HCT116 (cell line): ENCODE measurements at regions not wholly inside any gene's neighbourhood (a gene's known extent, or its start where the extent isn't known, plus 50 kb on each side); places are given as distances from the start of the nearest gene placed in this dataset.

Experiments
- ATAC-seq: fragments of 200-7000 bp; cut with Tn5 transposase; 2 replicates; pipeline ENCODE4 v1.9.1; 2020; ENCODE audit warnings: mild to moderate bottlenecking, moderate library complexity
- BruUV-seq: library from RNA; stranded (reverse); fragments of 400-500 nt; replicated peaks from 2 replicates; lab custom pipeline; 2021; lab: Mats Ljungman, UMichigan
- CTCF ChIA-PET: fragments of 300-600 bp; sonication (Branson Sonifier 250); formaldehyde crosslinking; loops from one replicate; lab custom pipeline; 2021; ENCODE audit warnings: antibody characterized with exemption; lab: Charles Lee
- POLR2A ChIA-PET: fragments of 300-600, 350-600 bp; sonication (Branson Sonifier 250); formaldehyde crosslinking; loops from one replicate; lab custom pipeline; 2021; ENCODE audit warnings: antibody characterized with exemption; lab: Charles Lee
- RAD21 ChIA-PET, 2 experiments: fragments of 300-600 bp; sonication (Branson Sonifier 250); formaldehyde crosslinking; loops; one replicate each; lab custom pipeline; 2023; ENCODE audit warnings: low total read pairs in 2 of 2; ENCODE audit not compliant: uncharacterized antibody in 2 of 2, unreplicated experiment in 2 of 2, low non-redundant PET in 1 of 2; lab: Charles Lee
- DNase-seq: peaks from one replicate; pipeline ENCODE4 v3.0.0-alpha.2; 2010; ENCODE audit warnings: low read depth, low spot score
- H2AFZ ChIP-seq: fragments of 200-600 bp; shearing (Covaris generic), sonication (generic); 2 replicates; pipeline ENCODE4 v1.6.1; 2017; ENCODE audit warnings: low read depth, mixed run types, mixed read lengths, antibody characterized with exemption, low read length; ENCODE audit not compliant: poor library complexity, severe bottlenecking
- H3K27ac ChIP-seq: 2 replicates; pipeline ENCODE4 v1.5.1; 2012; ENCODE audit warnings: low read depth, low read length
- H3K27me3 ChIP-seq: fragments of 200-600 bp; sonication (generic); 2 replicates; pipeline ENCODE4 v1.6.1; 2016; ENCODE audit warnings: mixed run types, low read length, mixed read lengths; ENCODE audit not compliant: insufficient read depth
- H3K36me3 ChIP-seq, 2 experiments: fragments of 200-500 bp in 1 of 2; fragments of 200-600 bp in 1 of 2; sonication (Bioruptor generic) in 1 of 2; sonication (generic) in 1 of 2; 2 replicates each; pipeline versions ENCODE4 v1.5.1 to v1.6.1; 2014 to 2016; ENCODE audit warnings: low read length in 2 of 2, inconsistent platforms in 1 of 2, mixed read lengths in 1 of 2, mixed run types in 1 of 2; ENCODE audit not compliant: insufficient read depth in 2 of 2, control insufficient read depth in 1 of 2
- H3K4me1 ChIP-seq, 2 experiments: fragments of 200-600 bp in 1 of 2; sonication (generic) in 1 of 2; 2 replicates each; pipeline versions ENCODE4 v1.5.1 to v1.6.1; 2012 to 2017; ENCODE audit warnings: low read length in 2 of 2, inconsistent platforms in 1 of 2, mild to moderate bottlenecking in 1 of 2, mixed read lengths in 1 of 2, mixed run types in 1 of 2, moderate library complexity in 1 of 2; ENCODE audit not compliant: insufficient read depth in 2 of 2, control insufficient read depth in 1 of 2
- H3K4me2 ChIP-seq: fragments of 200-600 bp; sonication (generic); 2 replicates; pipeline ENCODE4 v1.6.1; 2017; ENCODE audit warnings: mixed run types, low read length, mixed read lengths
- H3K4me3 ChIP-seq, 2 experiments: fragments of 200-600 bp in 1 of 2; sonication (generic) in 1 of 2; replicated peaks in 1 of 2; 2 replicates each; pipeline ENCODE4 v1.5.1; 2011 to 2016; ENCODE audit warnings: low read length in 2 of 2, control low read depth in 1 of 2, low read depth in 1 of 2, mild to moderate bottlenecking in 1 of 2, mixed read lengths in 1 of 2, mixed run types in 1 of 2
- H3K79me2 ChIP-seq: fragments of 200-600 bp; sonication (generic); 2 replicates; pipeline ENCODE4 v1.6.1; 2017; ENCODE audit warnings: mild to moderate bottlenecking, mixed run types, low read length, moderate library complexity, mixed read lengths; ENCODE audit not compliant: insufficient read depth
- H3K9ac ChIP-seq: fragments of 200-600 bp; sonication (generic); 2 replicates; pipeline ENCODE4 v1.6.1; 2016; ENCODE audit warnings: low read length, mixed read lengths
- H3K9me2 ChIP-seq: fragments of 200-600 bp; sonication (generic), shearing (Covaris generic); 2 replicates; pipeline ENCODE4 v1.6.1; 2017; ENCODE audit warnings: mixed run types, mild to moderate bottlenecking, moderate library complexity; ENCODE audit not compliant: insufficient read depth
- H3K9me3 ChIP-seq, 2 experiments: fragments of 200-500 bp in 1 of 2; fragments of 200-600 bp in 1 of 2; sonication (Bioruptor generic) in 1 of 2; sonication (generic) in 1 of 2; 2 replicates each; pipeline ENCODE4 v1.6.1; 2014 to 2017; ENCODE audit warnings: low read length in 2 of 2, mixed read lengths in 2 of 2, inconsistent platforms in 1 of 2, low read depth in 1 of 2, mild to moderate bottlenecking in 1 of 2, mixed run types in 1 of 2, moderate library complexity in 1 of 2; ENCODE audit not compliant: control insufficient read depth in 1 of 2, insufficient read depth in 1 of 2
- H4K20me1 ChIP-seq: fragments of 200-600 bp; sonication (generic), shearing (Covaris generic); 2 replicates; pipeline ENCODE4 v1.6.1; 2017; ENCODE audit warnings: mixed run types, mild to moderate bottlenecking, moderate library complexity; ENCODE audit not compliant: insufficient read depth
- CBX3 ChIP-seq: IDR thresholded peaks from 2 replicates; pipeline ENCODE4 v1.6.1; 2012; ENCODE audit warnings: low read depth
- CEBPB ChIP-seq: IDR thresholded peaks from 2 replicates; pipeline ENCODE4 v1.6.1; 2012; ENCODE audit warnings: low read depth
- ELF1 ChIP-seq: IDR thresholded peaks from 2 replicates; pipeline ENCODE4 v1.6.1; 2012; ENCODE audit warnings: low read depth, borderline replicate concordance
- EZH2 ChIP-seq: fragments of 200-600 bp; sonication (generic); IDR thresholded peaks from 2 replicates; pipeline ENCODE4 v1.6.1; 2017; ENCODE audit warnings: antibody characterized with exemption, mixed run types
- FOSL1 ChIP-seq: IDR thresholded peaks from 2 replicates; pipeline ENCODE4 v1.6.1; 2012; ENCODE audit warnings: low read depth
- JUND ChIP-seq: IDR thresholded peaks from 2 replicates; pipeline ENCODE4 v1.6.1; 2012
- MAX ChIP-seq: IDR thresholded peaks from 2 replicates; pipeline ENCODE4 v1.6.1; 2012
- POLR2A ChIP-seq: IDR thresholded peaks from 2 replicates; pipeline ENCODE4 v1.7.0; 2011; ENCODE audit warnings: borderline replicate concordance; ENCODE audit not compliant: insufficient read depth, insufficient read length; ENCODE audit errors: extremely low read depth
- POLR2AphosphoS5 ChIP-seq: IDR thresholded peaks from 2 replicates; pipeline ENCODE4 v1.6.1; 2011; ENCODE audit warnings: mild to moderate bottlenecking, low read depth, low read length, moderate library complexity
- RAD21 ChIP-seq: IDR thresholded peaks from 2 replicates; pipeline ENCODE4 v1.6.1; 2012; ENCODE audit warnings: low read depth, mild to moderate bottlenecking
- REST ChIP-seq: IDR thresholded peaks from 2 replicates; pipeline ENCODE4 v1.6.1; 2012; ENCODE audit warnings: low read depth
- SIN3A ChIP-seq: IDR thresholded peaks from 2 replicates; pipeline ENCODE4 v1.6.1; 2012; ENCODE audit warnings: low read depth
- SP1 ChIP-seq: IDR thresholded peaks from 2 replicates; pipeline ENCODE4 v1.6.1; 2012; ENCODE audit warnings: low read depth
- SRF ChIP-seq: IDR thresholded peaks from 2 replicates; pipeline ENCODE4 v1.6.1; 2012; ENCODE audit warnings: low read depth
- YY1 ChIP-seq: IDR thresholded peaks from 2 replicates; pipeline ENCODE4 v1.6.1; 2011; ENCODE audit warnings: low read length, low read depth, moderate library complexity, mild to moderate bottlenecking; ENCODE audit not compliant: insufficient replicate concordance; ENCODE audit errors: extremely low read depth
- ZNF274 ChIP-seq: fragments of 200-500 bp; sonication (Bioruptor generic); IDR thresholded peaks from 2 replicates; pipeline ENCODE4 v1.6.1; 2014; ENCODE audit warnings: mild to moderate bottlenecking, low read depth, low read length, inconsistent platforms
- intact Hi-C: fragments of 100-400 bp; cut with micrococcal nuclease; formaldehyde crosslinking; loops from 2 replicates; pipeline ENCODE4 v1.10.0; 2022

GRCh38 chr1:11422686-11423085 lies 56.3 kb upstream of the DISP3 start:
- H3K4me2 ChIP-seq = no peak overlapping the region
- intact Hi-C loops = no loop called here
- no peak overlapping the region for H3K27ac ChIP-seq
- peaks cover 4% of the 10 kb centered on the region; the same call in 1 of the 2 replicates for H3K27me3 ChIP-seq
- ATAC-seq (no peak), DNase-seq (no peak)
- ChIA-PET RAD21 (no interaction called here), POLR2A (no interaction called here), CTCF (no interaction called here)
- no peaks in the 10 kb centered on the region for H3K9me2 ChIP-seq
- BruUV-seq = no TSS peak
- no peaks in the 10 kb centered on the region for H3K36me3 ChIP-seq
- no peaks in the 10 kb centered on the region for H3K4me1 ChIP-seq
- H3K4me3 ChIP-seq = no peak overlapping the region
- H3K9ac ChIP-seq = no peak overlapping the region
- no peak for TF ChIP-seq YY1
- no peak for TF ChIP-seq RAD21
- TF ChIP-seq JUND = no peak
- no peak for TF ChIP-seq FOSL1
- TF ChIP-seq ZNF274 = no peak
- no peak for TF ChIP-seq SP1
- no peak for TF ChIP-seq ELF1
- no peak for TF ChIP-seq SRF
- TF ChIP-seq POLR2A = no peak
- no peak for TF ChIP-seq POLR2AphosphoS5
- TF ChIP-seq CBX3 = no peak
- TF ChIP-seq CEBPB = no peak
- no peak for TF ChIP-seq EZH2
- no peak for TF ChIP-seq SIN3A
- TF ChIP-seq MAX = no peak
- TF ChIP-seq REST = no peak
- no peaks in the 10 kb centered on the region for H4K20me1 ChIP-seq
- no peaks in the 10 kb centered on the region for H3K9me3 ChIP-seq
- H3K79me2 ChIP-seq = no peaks in the 10 kb centered on the region
- H2AFZ ChIP-seq = no peak overlapping the region
